HuH-7 (cell line): ENCODE measurements at regions not wholly inside any gene's neighbourhood (a gene's known extent, or its start where the extent isn't known, plus 50 kb on each side); places are given as distances from the start of the nearest gene placed in this dataset.

Experiments
- DNase-seq: peaks from one replicate; pipeline ENCODE4 v3.0.0; 2011; ENCODE audit warnings: low spot score

GRCh38 chr17:72258711-72259110 lies 137.9 kb downstream of the SOX9 start:
- DNase-seq: peak; percentile 19

- DNase-seq: no peak
Measured at GRCh38 chr17:72259922-72260321, 139.1 kb downstream of the SOX9 start.

DNA sequence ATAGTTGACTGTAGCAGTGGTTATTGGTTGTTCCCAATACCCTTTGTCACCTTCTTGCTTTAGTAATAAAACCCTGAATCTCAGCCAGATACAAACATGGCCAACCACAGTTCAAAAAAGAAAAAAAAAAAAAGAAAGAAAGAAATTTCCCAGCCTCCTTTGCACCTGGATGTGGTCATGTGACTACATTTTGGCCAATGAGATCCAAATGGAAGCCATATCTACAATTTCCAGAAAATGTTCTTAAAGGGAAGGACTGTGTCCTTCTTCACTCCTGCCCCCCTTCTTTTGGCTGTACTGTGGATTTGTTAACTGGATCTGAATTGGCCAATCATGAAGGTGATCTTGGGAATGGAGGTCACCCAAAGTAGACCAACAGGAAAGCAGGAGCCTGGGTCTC lies 141.9 kb downstream of the SOX9 start:
- no peak for DNase-seq

GRCh38 chr17:72264682-72265405 lies 144.0 kb downstream of the SOX9 start:
- DNase-seq: no peak

- DNase-seq: no peak
Measured at GRCh38 chr17:72266112-72266775, 145.4 kb downstream of the SOX9 start.

GRCh38 chr17:72267601-72268000 lies 146.8 kb downstream of the SOX9 start:
- no peak for DNase-seq

- no peak for DNase-seq
Measured at GRCh38 chr17:72268431-72268830, 147.6 kb downstream of the SOX9 start.

DNA sequence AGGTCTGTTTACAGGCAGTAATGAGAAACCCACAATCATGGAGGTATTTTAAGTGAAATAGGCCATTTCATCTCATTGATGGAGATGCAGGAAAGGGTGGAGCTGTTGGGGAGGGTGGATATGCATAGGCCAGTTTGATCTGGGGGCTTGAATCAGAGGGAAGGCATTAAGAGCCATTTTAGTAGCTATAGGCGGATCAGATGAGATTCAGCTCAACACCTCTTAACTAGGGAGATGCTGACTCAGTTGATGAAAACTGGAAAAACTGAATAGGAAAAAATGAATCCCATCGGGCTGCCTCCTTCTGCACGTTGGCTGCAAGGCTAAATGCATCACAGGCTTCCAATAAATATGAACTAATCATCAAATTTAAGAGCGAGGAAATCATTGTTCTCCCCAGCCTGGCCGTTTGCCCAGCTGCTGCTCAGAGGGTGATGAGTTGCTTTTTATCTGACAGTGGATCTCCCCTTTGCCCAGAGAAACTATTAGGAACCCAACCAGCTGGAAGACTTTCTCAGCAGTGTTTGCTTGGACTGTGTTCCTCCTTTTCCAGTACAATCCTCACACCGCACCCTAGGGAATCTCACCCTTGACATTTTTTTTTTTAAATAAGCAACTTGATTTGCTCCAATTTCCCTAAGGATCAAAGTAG lies 149.6 kb downstream of the SOX9 start:
- DNase-seq: no peak

DNA sequence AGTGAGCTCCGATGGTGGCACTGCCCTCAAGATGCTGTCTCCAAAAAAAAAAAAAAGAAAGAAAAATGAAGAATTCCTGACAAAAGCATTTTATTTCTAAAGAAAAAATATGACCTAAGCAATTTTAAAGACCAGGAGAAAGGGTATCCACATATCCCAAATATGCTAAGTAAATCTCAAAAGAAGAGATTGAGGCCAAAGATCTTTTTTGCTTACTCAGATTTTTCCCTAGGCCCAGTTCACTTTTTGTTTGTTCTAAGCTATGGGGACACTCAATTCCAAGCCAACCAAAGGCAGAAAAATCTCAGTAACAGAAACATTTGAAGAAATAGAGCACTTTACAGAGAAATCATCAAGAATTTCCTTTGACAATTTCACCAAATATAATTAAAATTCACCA lies 150.8 kb downstream of the SOX9 start:
- no peak for DNase-seq

- DNase-seq: no peak
Measured at GRCh38 chr17:72273289-72274056, 152.7 kb downstream of the SOX9 start.

DNA sequence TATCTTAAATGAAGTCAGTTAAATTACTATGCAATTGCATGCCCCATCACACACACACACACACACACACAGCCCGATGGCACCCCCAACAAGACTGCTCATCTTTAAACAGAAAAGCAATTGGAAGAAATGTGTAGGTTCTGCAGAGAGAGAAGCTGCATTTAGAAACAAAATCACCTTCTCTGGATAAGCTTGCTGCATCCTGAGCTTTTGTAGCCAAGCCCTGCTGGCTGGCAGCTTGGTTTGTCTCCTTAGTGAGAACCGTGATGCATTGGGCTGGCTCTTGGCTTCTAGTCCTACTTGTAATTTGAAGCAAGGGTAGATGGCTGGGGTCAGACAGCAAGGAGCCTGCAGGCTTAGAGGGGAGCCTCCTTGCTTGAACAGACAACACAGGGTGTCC lies 153.8 kb downstream of the SOX9 start:
- no peak for DNase-seq

DNA sequence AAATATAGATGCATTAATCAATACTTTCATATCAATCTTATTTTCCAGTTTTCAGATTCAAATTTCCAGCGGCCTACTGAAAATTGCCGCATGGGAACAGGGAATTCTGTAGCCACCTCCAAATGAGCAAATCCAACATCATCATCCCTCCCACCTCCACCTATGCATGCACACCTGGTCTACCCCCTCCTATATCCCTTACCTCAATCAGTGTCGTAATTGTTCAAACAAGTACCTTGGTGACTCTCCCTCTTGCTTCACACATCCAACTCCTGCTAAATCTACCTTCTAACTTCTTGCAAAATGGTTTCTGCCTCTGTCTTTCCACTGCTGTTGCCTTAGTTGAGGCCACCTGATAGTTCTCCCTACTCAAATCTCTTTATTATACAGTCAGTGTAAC lies 160.1 kb downstream of the SOX9 start:
- no peak for DNase-seq

DNA sequence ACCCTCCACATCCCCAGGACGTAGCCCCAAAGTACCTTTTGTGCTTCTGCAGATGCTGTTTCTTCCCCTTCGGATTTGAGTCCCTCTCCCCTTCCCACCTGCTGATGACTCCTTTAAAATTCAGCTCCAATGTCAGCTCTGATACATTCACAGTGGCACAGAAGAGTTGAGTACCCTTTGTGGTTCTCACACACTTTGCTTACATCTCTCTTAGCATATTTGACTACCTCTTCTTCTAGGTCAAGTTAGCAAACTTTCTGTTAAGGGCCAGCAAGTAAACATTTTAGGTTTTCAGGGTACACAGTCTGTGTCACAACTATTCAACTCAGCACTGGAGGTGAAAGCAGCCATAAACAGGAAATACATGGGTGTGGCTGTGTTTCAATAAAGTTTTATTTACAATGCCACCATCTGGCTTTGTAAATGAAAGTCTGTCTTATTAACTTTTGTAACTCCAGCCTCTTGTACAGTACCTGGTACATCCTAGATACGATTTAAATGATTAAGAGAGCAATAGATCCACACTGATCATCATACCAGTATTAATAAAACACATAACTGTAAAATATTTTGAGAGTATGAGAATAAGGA lies 161.7 kb downstream of the SOX9 start:
- DNase-seq: no peak

DNA sequence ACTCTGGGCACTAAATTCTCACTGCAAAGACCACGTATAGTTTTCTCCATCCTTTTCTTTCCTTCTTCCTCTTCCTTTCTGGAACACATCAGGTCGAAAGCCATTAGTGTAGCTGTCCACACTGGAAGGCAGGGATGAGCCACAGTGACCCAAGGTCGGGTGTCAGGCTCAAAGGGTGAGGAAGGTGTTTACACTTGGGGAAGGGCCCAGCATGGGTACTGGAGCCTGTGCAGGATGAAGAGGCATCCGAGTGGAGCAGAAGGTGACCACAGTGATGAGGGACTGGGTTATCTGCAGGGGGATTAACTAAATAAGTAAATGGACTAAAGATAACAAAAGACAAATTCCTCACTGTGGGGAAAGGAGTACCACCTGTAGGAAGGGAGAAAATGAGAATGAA lies 164.0 kb downstream of the SOX9 start:
- no peak for DNase-seq

DNA sequence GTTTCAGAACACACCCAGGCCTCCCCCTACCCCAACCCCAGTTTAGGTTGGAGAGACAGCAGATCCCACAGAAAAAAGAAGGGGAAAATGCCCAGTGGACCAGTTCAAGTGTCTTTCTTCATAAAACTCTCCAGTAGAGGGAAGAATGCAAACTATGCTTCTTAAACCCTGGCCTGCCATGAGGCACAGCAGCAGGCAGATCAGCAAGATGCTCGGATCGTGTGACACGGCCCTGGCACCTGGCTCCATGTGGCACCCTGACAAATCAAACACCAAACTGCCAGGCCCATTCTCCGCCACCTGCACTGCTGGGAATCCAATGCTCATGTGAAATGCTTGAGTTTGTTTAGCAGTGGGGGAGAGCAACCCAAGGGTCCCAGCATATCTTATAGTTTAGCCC lies 166.8 kb downstream of the SOX9 start:
- no peak for DNase-seq

DNA sequence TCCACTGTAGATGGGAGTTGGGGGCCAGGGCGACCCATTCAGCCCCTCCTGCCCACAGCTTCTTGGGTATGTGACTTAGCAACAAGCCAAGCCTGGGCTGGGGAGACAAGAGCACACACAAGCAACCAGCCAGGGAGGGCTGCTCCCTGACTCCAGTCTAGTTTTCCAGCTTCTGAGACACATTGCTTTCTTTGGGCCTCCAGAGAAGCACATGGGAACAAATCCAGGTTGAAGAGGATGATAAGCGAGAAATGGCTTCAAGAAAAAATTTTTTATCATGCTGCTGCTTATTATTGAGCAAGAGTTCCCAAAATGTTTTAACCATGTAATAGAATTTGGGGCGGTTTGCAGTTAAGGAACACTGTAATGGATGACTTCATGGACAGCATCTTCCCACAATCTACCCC lies 173.7 kb downstream of the SOX9 start:
- DNase-seq: no peak

GRCh38 chr17:72295916-72296315 lies 175.1 kb downstream of the SOX9 start:
- no peak for DNase-seq

GRCh38 chr17:72296456-72296855 lies 175.6 kb downstream of the SOX9 start:
- DNase-seq: no peak

- DNase-seq: no peak
Measured at GRCh38 chr17:72297326-72298115, 176.7 kb downstream of the SOX9 start.

- no peak for DNase-seq
Measured at GRCh38 chr17:72299100-72299499, 178.3 kb downstream of the SOX9 start.

- DNase-seq: no peak
Measured at GRCh38 chr17:72299592-72299991, 178.8 kb downstream of the SOX9 start.
